ENCODE measurements at regions not wholly inside any gene's neighbourhood (a gene's known extent, or its start where the extent isn't known, plus 50 kb on each side); places are given as distances from the start of the nearest gene placed in this dataset.
"Not testable (repeated sequence)": the region's sequence is repeated elsewhere in the genome, so short reads cannot be mapped to it uniquely, and the experiment has no call there.

DNA sequence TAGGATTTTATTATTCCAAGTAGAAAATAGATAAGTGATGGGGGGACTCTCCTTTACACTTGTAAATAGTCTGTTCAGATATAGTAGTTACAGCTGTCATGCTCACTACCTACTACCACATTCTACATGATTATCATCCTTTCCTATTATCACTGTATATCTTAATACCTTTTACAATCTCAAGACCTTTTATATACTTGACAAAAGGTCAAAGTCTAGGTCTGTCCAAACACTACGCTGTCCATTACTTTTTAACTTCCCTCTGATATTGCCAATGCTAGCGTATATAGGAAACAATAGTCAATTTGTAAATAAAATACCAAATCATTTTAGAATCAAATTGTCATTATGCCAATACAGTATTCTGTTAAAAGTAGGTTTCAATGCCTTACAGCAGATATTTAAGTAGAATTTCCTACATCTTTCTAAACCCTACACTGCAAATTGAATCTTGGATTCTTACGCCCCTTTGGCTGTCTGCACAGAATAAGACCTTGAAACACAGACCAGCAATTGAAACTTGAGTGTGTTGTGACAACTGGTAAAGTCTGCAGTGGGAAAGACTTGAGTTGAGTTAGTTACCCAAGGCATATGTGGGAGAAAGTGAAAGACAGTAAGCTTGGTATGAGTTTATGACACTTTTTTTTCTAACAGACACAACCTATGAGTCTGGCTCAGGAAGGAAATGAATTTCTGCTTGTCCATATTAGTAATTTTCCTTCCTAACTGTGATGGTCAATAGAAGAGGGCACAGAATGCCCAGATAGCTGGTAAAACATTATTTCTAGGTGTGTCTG is 827.6 kb upstream of the ACO1 start:
- DNase-seq, result no peak
- intact Hi-C loops (cut with DNase I), result no loop called here

DNA sequence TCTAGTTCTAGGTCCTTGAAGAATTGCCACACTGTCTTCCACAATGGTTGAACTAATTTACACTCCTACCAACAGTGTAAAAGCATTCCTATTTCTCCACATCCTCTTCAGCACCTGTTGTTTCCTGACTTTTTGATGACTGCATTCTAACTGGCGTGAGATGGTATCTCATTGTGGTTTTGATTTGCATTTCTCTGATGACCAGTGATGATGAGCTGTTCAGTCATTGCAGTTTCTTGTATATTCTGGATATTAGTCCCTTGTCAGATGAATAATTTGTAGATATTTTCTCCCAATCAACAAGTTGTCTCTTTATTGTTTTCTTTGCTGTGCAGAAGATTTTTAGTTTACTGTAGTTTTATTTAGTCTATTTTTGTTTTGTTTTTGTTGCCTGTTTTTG is 812.3 kb upstream of the ACO1 start:
- DNase-seq; intact Hi-C loops (cut with DNase I): not testable (repeated sequence)

DNA sequence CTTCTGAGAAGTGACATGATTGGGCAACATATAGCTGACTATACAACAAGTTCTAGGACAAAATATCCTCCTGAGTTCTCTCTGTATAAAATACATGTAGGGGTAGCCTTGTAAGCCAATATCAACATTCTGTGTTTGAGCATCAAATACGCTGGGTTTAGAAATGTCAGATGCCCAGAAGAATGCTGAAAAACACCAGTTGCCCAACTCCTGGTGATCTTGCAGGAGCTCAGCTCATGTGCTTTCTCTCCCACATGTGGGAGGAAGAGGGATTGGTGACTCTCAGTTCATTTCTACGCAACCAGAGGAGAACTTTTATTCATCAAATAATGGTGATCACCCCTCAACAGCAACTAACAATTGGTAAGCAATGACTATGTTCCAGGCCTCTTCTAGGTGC is 810.9 kb upstream of the ACO1 start:
- no peak for DNase-seq
- intact Hi-C loops (cut with DNase I), result no loop called here

DNA sequence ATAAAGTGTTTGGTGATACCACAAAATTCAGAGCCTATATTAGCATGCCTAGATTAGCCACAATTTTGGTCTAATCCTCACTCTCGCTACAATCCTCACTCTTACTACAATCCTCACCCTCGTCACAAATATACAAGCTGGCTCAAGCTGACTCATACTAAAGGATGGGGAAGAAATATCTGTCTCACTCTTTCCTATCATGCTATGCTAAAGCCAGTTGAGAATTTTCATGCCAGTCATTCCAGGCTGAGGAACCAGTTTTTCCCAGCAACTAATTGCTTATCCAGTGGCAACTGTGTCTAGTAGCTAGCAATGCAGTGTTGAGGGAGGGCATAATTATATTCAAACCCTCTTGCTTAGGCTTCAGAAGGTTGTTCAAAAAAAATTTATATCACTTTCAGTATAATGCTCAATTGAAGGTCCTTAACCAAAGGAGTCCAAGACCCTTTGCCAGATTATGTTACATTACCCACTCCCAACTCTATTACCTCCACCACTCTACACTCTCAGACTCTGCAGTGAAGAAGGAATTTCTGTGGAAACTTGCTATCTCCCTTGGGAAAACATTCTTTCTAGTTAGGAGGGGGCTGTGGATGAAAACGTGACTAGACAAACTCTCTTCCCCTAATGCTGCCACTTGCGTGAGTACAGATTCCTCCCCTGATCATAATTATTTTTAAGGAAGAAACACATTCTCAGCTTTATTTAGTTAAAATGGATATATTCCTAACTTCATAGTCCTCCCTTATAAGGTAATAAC is 810.3 kb upstream of the ACO1 start:
- intact Hi-C loops (cut with DNase I), result no loop called here
- DNase-seq, result no peak

DNA sequence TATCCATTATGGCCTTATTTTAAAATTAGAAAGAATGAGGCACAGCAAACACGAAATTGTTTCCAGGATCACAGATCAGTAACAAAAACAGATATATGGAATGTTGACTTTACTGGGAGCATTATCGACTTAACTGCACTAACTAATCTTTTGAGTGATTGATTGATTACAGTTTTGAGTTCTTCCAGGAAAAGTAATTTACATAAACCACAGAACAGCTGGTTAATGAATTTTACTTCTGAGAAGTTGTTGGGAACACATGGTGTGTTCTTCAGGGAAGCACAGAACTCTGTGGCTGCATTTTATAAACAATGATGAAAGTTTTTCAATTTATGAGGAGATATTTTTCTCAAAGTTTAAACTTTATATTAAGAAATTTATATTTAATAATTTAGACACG is 802.4 kb upstream of the ACO1 start:
- intact Hi-C loops (cut with DNase I), result no loop called here
- no peak for DNase-seq

DNA sequence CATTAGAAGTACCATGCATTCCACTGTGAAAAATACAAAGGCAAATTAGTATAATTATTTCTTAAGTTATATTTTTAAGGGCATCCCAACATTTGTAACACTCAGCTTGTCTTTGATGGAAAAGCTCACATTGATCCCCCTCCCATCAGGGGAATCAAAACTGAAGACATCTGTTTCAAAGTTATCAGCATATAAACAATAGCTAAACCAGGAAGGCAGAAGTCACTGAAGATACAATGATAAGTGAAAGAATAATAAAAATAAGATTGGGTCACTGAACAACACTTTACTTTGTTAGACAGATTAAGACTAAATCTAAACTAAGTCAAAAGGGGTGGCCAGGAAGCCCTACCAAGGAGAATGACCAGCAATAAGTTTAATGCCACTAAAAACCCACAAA is 801.9 kb upstream of the ACO1 start:
- DNase-seq, result no peak
- intact Hi-C loops (cut with DNase I), result no loop called here

DNA sequence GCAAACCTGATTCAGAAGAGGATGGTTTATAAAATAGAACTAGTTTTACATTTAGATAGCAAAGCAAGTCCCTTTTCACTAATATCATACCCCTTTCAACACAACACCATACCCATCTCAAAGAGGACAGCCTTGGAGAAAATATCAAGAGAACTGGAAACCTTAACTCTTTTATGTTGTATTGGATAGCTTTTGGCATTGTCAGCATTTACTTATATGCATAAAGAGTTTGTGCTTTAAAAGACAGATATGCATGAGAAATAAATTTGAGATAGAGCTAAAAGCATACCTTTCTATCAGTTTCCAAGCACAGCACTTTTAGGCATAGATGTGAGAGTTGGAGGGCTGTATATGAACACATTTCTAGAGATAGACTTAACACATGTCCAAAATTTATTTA is 799.3 kb upstream of the ACO1 start:
- intact Hi-C loops (cut with DNase I), result no loop called here
- no peak for DNase-seq

DNA sequence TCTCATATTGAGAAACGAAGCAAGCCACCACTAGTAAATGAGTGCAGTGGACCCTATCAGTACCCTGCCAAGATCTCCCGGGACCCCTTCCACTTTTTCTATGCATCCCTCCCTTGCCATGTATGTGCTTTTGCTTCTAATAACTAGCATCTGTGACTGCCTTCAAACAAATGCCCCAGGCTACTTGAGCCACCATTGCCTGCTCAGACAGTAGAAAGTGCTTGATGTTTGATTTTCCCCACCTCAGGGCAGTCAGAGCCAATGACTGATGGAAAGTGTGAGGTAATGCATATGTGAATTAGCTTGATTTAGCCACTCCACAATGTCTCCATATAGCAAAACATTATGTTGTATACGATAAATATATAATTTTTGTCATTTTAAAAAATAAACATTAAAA is 797.3 kb upstream of the ACO1 start:
- DNase-seq, result no peak

DNA sequence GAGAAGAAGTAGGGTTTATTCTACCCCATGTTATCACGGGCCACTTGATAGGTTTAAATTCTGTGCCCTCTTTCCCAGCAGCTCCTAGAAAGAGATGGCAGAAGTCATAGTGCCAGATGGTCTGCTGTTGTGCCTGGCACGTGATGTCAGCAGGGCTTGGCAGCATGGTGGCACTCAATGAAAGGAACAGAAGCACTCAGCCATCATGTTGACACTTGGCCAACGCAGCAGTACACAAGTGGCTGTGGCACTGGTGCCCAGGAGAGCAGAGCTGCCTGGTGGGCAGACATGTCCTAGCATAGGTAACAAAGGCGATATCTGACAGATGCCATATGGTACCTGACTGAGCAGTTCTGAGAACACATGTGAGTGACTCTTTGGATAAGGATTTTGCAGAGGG is 796.4 kb upstream of the ACO1 start:
- intact Hi-C loops (cut with DNase I), result no loop called here
- DNase-seq, result peak in 29 of 42 donors; percentile 2 to 47 (median 13)

More for the DNA sequence above, 797.3 kb upstream of the ACO1 start:
- intact Hi-C loops (cut with DNase I), result no loop called here

DNA sequence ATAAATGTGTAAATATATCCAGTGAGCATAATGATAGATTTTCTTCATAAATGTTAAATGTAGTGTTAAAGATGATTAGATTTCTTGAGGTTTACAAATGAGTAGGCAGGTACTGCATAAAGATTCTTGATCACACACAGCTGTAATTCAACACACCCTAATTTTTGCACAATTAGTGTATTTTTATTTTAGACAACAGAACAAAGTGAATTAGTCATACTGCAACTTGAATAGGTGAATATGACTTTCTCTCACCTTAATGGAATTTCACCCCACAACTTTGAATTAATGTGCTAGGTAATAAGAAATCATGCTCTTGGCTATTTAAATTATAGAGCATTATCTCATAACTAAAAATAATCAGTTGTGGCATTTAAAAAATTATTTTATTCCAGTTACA is 795.7 kb upstream of the ACO1 start:
- intact Hi-C loops (cut with DNase I), result no loop called here
- DNase-seq, result no peak

DNA sequence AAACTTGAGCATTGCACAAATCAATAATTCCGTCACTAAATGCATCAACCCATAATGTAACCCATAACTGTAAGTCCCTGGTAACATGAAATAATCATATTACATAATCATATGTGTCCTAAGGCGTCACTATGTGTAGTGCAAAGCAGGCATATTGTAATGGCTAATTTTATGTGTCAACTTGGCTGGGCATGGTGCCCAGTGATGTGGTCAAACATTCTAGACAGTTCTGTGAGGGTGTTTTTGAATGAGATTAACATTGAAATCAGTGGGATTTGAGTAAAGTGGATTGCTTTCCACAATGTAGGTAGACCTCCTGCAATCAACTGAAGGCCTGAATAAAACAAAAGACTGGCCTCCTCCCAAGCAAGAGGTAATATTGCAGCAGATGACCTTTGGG is 794.4 kb upstream of the ACO1 start:
- intact Hi-C loops (cut with DNase I), result no loop called here
- no peak for DNase-seq

DNA sequence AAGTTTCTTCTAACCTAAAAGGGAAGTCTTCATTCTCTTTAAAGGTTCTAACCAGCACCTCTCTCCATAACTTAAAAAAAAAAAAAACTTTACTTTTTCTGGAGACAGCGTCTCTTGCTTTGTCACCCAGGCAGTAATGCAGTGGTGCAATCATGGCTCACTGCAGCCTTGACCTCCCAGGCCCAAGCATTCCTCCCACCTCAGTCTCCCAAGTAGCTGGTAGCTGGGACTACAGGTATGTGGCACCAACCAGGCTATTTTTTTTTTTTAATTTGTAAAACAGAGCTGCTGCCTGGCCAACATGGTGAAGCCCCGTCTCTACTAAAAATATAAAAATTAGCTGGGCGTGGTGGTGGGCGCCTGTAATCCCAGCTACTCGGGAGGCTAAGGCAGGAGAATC is 787.4 kb upstream of the ACO1 start:
- intact Hi-C loops (cut with DNase I); DNase-seq: not testable (repeated sequence)

DNA sequence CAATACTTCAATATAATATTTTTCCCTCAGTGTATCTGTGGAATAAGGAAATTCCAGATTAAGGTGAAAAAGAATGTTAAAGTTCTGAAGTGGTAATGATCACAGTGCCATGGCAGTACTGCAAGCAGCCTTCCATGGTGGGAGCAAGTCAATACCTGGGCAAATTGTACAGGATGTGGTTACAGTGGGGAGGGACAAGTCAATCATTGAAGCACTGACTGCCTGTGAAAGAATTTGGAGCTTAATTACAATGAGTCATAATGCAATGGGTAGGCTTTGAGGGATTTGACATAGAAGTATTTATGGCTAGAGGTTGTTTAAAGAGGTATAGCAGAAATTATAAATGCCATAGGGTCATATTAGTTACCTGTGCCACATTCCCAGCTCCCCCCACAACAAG is 786.5 kb upstream of the ACO1 start:
- intact Hi-C loops (cut with DNase I), result no loop called here
- DNase-seq, result peak in 8 of 42 donors; percentile 6 to 65 (median 18)

DNA sequence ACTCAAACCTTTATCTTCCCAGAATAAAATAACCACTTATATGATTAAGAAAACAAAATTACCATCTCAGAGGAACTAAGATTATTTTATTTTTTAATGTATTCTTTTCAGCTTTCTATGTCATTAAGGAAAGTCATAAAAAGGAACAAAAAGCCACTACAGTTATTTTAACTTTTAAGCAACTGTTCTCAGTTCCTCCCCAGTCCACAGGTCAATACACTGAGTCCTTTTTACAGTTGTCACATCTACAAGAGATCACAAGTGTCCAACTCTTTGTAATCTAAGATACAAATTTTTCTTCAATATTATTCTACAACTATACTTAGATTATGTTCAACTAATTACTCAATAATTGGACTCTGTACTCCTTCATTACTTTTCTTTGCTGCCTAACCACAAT is 782.8 kb upstream of the ACO1 start:
- no peak for DNase-seq
- intact Hi-C loops (cut with DNase I), result no loop called here

DNA sequence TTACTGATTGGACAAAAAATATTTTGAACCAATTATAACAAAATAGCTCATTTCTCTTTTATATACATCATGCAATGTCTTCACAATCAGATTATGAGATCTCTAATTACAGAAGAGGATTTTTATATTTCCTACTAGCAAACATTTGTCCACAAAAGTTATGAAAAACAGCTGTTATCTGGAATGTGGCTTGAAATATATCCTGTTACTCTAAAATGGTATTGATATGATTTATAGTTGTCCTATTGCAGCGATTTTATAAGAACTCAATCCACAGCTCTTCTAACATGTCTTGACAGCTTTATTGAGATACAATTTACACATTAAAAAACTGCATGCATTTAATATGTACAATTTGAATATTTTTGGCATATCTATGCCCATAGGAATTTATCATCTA is 779.9 kb upstream of the ACO1 start:
- no peak for DNase-seq
- intact Hi-C loops (cut with DNase I), result no loop called here

DNA sequence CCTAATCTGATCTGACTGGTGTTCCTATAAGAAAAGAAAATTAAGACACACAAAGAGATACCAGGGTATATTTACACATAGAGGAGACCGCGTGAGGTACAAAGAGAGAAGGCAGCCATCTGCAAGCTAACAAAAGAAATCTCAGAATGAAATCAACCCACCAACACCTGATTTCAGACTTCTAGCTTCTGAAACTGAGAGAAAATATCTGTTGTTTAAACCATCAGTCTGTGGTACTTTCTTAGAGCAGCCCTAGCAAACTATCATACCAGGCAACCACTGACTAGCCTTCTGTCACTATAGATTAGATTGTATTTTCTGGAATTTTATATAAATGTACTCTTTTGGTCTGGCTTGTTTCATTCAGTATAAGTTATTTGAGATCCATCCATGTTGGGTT is 779.3 kb upstream of the ACO1 start:
- intact Hi-C loops (cut with DNase I), result no loop called here
- DNase-seq, result no peak

DNA sequence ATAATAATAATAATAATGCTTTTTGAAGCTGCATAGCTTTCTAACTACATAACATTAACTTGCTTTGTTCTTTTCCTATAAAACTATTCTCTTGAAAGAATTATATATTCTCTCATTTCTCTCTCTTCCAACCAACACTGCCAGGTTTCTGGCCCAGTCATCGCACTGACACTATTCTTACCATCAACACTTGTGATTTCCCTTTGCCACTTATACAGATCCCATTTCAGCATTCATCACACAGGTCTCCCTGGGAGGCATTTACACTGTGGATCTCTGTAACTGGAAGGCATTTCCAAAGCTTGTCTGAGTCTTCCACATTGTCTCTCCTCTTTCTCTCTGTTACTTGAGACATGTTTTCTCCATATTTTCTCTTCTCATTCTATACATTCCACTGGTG is 777.8 kb upstream of the ACO1 start:
- DNase-seq, result no peak
- intact Hi-C loops (cut with DNase I), result no loop called here

DNA sequence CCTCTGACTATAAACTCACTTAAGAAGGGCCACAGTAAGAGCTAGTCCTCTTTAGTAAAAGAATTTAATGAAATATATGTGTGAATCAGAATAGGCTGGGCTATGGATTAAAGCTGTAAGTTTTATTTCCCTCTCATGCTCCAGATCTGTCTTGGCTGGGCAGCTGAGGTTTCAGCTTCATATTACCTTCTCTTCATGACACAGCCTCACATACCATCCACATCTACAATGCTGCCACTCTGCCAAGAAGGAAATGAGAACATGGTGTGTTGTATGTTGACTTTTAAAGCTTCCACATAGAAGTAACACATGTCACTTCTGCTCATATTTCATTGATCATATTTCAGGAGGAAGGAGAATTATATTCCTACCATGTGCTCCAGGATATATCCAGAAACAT is 776.0 kb upstream of the ACO1 start:
- intact Hi-C loops (cut with DNase I), result no loop called here
- DNase-seq, result no peak

DNA sequence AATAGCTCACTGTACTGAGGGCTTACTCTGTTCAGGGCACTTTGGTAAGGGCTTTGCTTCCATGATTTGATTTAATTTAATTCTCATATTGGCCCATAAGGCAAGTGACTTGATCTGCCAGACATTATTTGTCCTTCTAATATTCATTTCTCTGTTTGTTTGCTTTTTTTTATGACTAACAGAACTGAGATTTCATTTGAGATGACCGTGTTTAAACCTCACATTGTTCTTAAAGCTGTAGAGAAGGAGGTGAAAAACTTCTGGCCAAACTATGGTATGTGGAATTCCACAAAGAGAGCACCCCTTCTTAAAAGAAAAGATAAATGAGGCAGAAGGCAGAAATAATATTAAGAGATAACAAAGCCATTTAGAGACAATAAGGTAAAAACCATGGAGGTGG is 775.6 kb upstream of the ACO1 start:
- DNase-seq, result no peak
- intact Hi-C loops (cut with DNase I), result no loop called here

DNA sequence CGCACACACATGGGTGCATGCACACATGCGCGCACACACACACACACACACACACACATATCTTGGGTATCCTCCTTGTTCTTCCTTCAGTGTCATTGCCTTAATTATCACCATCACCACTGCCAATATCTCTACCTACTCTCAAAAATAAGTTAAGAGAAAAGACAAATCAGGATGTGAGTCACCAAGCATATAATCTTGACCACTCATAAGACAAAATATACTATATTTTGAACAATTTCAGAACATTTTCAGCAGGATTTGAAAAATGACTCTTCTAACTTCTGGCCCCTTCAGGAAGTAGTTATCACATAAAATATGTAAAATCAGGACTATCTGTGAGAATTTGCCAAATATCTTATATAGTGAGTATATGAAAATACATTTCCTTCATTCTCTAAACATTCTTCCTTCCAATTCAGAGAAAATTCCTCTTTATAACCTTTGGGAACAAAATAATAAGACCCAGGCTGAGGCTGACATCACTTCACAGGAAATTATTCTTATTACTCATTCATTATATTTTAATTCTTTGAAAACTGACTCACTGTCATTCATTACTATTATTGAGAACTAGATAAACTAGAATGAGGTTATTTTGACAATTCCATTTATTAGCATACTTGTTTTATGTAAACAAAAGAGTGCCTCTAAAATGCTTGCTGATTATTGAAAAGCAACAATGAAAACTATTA is 772.0 kb upstream of the ACO1 start:
- intact Hi-C loops (cut with DNase I), result no loop called here
- no peak for DNase-seq
